ENCODE measurements at regions not wholly inside any gene's neighbourhood (a gene's known extent, or its start where the extent isn't known, plus 50 kb on each side); places are given as distances from the start of the nearest gene placed in this dataset.
"Not testable (repeated sequence)": the region's sequence is repeated elsewhere in the genome, so short reads cannot be mapped to it uniquely, and the experiment has no call there.

GRCh38 chr7:27434756-27435400 is 192.3 kb downstream of the EVX1 start:
- no peak for TF ChIP-seq CTCF (IDR thresholded peaks at IDR 0.05; ENCODE audit: insufficient read depth, low read length, poor library complexity, severe bottlenecking)
- H3K36me3 ChIP-seq (ENCODE audit: control insufficient read depth, insufficient read depth, low read length), result no peaks in the 10 kb centered on the region
- no peak for DNase-seq (ENCODE audit: low read depth)
- no peaks in the 10 kb centered on the region for H3K27me3 ChIP-seq (ENCODE audit: control insufficient read depth, insufficient read depth, low read length)
- H3K4me3 ChIP-seq (ENCODE audit: low read depth, low read length), result no peak overlapping the region

GRCh38 chr7:27435461-27435860 is 192.9 kb downstream of the EVX1 start:
- DNase-seq (ENCODE audit: low read depth), result no peak
- TF ChIP-seq CTCF (IDR thresholded peaks at IDR 0.05; ENCODE audit: insufficient read depth, low read length, poor library complexity, severe bottlenecking), result no peak
- Histone ChIP-seq H3K27me3 (ENCODE audit: control insufficient read depth, insufficient read depth, low read length) (no peaks in the 10 kb centered on the region), H3K36me3 (ENCODE audit: control insufficient read depth, insufficient read depth, low read length) (no peaks in the 10 kb centered on the region), H3K4me3 (ENCODE audit: low read depth, low read length) (no peak overlapping the region)

- no peak for TF ChIP-seq CTCF (IDR thresholded peaks at IDR 0.05; ENCODE audit: insufficient read depth, low read length, poor library complexity, severe bottlenecking)
- Histone ChIP-seq H3K4me3 (ENCODE audit: low read depth, low read length) (no peak overlapping the region), H3K27me3 (ENCODE audit: control insufficient read depth, insufficient read depth, low read length) (no peaks in the 10 kb centered on the region), H3K36me3 (ENCODE audit: control insufficient read depth, insufficient read depth, low read length) (no peaks in the 10 kb centered on the region)
- DNase-seq (ENCODE audit: low read depth), result no peak
Measured at GRCh38 chr7:27438881-27439589, 196.4 kb downstream of the EVX1 start.

- Histone ChIP-seq H3K4me3 (ENCODE audit: low read depth, low read length) (no peak overlapping the region), H3K27me3 (ENCODE audit: control insufficient read depth, insufficient read depth, low read length) (no peaks in the 10 kb centered on the region), H3K36me3 (ENCODE audit: control insufficient read depth, insufficient read depth, low read length) (no peaks in the 10 kb centered on the region)
- TF ChIP-seq CTCF (IDR thresholded peaks at IDR 0.05; ENCODE audit: insufficient read depth, low read length, poor library complexity, severe bottlenecking), result no peak
- no peak for DNase-seq (ENCODE audit: low read depth)
Measured at GRCh38 chr7:27442455-27442854, 199.9 kb downstream of the EVX1 start.

- DNase-seq (ENCODE audit: low read depth); H3K27me3 ChIP-seq (ENCODE audit: control insufficient read depth, insufficient read depth, low read length); H3K36me3 ChIP-seq (ENCODE audit: control insufficient read depth, insufficient read depth, low read length); H3K4me3 ChIP-seq (ENCODE audit: low read depth, low read length): not testable (repeated sequence)
Measured at GRCh38 chr7:27449046-27449445, 206.4 kb downstream of the EVX1 start.

GRCh38 chr7:27453702-27454405 is 208.8 kb downstream of the HIBADH start:
- no peaks in the 10 kb centered on the region for H3K36me3 ChIP-seq (ENCODE audit: control insufficient read depth, insufficient read depth, low read length)
- no peak for DNase-seq (ENCODE audit: low read depth)
- TF ChIP-seq CTCF (IDR thresholded peaks at IDR 0.05; ENCODE audit: insufficient read depth, low read length, poor library complexity, severe bottlenecking), result no peak
- no peaks in the 10 kb centered on the region for H3K27me3 ChIP-seq (ENCODE audit: control insufficient read depth, insufficient read depth, low read length)
- no peak overlapping the region for H3K4me3 ChIP-seq (ENCODE audit: low read depth, low read length)

- DNase-seq (ENCODE audit: low read depth); H3K4me3 ChIP-seq (ENCODE audit: low read depth, low read length); H3K36me3 ChIP-seq (ENCODE audit: control insufficient read depth, insufficient read depth, low read length); H3K27me3 ChIP-seq (ENCODE audit: control insufficient read depth, insufficient read depth, low read length): not testable (repeated sequence)
Measured at GRCh38 chr7:27457120-27457519, 205.6 kb downstream of the HIBADH start.

GRCh38 chr7:27457603-27458565 is 204.8 kb downstream of the HIBADH start:
- DNase-seq (ENCODE audit: low read depth), result not testable (repeated sequence)

More at GRCh38 chr7:27457603-27458565, 204.8 kb downstream of the HIBADH start:
- not testable (repeated sequence) for H3K36me3 ChIP-seq (ENCODE audit: control insufficient read depth, insufficient read depth, low read length); H3K4me3 ChIP-seq (ENCODE audit: low read depth, low read length); H3K27me3 ChIP-seq (ENCODE audit: control insufficient read depth, insufficient read depth, low read length)
